Heart left ventricle (tissue), 13 donors: ENCODE measurements at regions not wholly inside any gene's neighbourhood (a gene's known extent, or its start where the extent isn't known, plus 50 kb on each side); places are given as distances from the start of the nearest gene placed in this dataset.

ENCODE experiments used
- POLR2A ChIP-seq, 2 donors: fragments of 450-650 bp; IDR thresholded peaks; one replicate each; pipeline ENCODE4 v1.6.1; 2017; ENCODE audit warnings: antibody characterized with exemption in 2 of 2, mild to moderate bottlenecking in 2 of 2, moderate library complexity in 2 of 2
- TF ChIP-seq, protein P1 (sequence below), 12 donors: fragments of 200-600 bp; sonication (generic) in 4 of 12; IDR thresholded peaks; one replicate each; pipeline versions ENCODE4 v1.5.0 to v1.8.0; 2018 to 2022; ENCODE audit warnings: antibody characterized with exemption in 12 of 12, mild to moderate bottlenecking in 5 of 12
- donor health status: ischemic (EF 13 %, LVEDD 7.1; RV severe dilation, severe dysfunction).
- donor health status: DM: no; HTN: yes; CAD: no.
- donor health status: DM: no; HTN: no; CAD: no.
- donor health status: ischemic (EF 25% LVEDD 6.9; RV normal size, moderate dysfunction).
- donor health status: ischemic (EF 25% LVEDD 5.7; RV mildly dilated, moderate dysfunction).
- donor health status: ischemic (EF 35%, LVEDD 5.7; RV mildly dilated, moderate dysfunction).
- donor health status: nonischemic (EF 11% LVEDD 7.7; RV severe dilation, severe dysfunction).
- donor health status: DM: yes; HTN: yes; CAD: no.
- donor health status: PGD.
- donor health status: ischemic (EF 29% LVEDD 5.4; RV normal size, mild dysfunction).
- donor health status: nonischemic (EF 23%, LVEDD 6.1; RV moderate dilation, normal function).

DNA sequence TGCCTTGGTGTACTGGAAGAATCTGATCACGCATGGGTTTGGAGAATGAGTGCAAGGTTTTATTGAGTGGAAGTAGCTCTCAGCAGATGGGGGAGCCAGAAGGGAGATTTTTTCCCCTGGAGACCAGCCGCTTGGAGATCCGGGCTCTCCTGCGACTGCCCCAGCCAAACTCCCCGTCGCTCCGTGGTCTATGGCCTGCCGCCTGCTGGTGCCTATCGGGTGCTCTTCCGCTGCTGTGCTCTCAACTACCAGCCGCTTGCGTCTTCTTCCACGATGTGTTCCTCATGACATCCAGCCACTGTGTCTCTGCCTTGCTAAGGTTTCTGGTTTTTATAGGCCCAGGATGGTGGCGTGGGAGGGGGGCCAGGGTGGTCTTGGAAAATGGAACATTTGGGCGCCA lies 145.6 kb upstream of the UBASH3B start:
- TF ChIP-seq, protein P1, sequence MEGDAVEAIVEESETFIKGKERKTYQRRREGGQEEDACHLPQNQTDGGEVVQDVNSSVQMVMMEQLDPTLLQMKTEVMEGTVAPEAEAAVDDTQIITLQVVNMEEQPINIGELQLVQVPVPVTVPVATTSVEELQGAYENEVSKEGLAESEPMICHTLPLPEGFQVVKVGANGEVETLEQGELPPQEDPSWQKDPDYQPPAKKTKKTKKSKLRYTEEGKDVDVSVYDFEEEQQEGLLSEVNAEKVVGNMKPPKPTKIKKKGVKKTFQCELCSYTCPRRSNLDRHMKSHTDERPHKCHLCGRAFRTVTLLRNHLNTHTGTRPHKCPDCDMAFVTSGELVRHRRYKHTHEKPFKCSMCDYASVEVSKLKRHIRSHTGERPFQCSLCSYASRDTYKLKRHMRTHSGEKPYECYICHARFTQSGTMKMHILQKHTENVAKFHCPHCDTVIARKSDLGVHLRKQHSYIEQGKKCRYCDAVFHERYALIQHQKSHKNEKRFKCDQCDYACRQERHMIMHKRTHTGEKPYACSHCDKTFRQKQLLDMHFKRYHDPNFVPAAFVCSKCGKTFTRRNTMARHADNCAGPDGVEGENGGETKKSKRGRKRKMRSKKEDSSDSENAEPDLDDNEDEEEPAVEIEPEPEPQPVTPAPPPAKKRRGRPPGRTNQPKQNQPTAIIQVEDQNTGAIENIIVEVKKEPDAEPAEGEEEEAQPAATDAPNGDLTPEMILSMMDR (IDR thresholded peaks at IDR 0.05): no peak
- TF ChIP-seq POLR2A (IDR thresholded peaks at IDR 0.05): no peak
